Stimulated activated CD4-positive, alpha-beta T cell treated with anti-CD3 and anti-CD28 coated beads, Interleukin-4, amount 100 ng/mL, for 4 hours (primary cell): ENCODE measurements at regions not wholly inside any gene's neighbourhood (a gene's known extent, or its start where the extent isn't known, plus 50 kb on each side); places are given as distances from the start of the nearest gene placed in this dataset.

ENCODE experiments used
- DNase-seq, 2 experiments: peaks; one replicate each; pipeline ENCODE4 v3.0.0-alpha.2; 2020

DNA sequence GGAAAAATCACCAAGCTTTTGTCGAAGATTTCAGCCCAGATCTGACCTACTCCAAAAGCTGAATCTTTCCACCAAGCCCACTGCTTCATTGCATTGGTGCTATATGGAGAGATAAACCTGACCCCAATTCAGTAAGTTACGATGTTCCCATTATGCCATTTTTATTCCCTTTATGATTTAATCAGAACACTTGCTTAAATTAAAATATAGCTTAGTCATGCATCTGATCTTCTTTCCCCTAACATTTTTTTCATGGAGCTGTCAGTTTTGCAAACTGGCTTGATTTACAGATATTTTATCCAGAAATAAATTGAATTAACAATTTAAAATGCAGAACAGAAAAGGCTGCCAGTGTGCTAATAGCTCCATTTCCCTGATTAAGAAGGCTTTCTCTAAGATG is 503.5 kb upstream of the C1orf87 start:
- DNase-seq: no peak

DNA sequence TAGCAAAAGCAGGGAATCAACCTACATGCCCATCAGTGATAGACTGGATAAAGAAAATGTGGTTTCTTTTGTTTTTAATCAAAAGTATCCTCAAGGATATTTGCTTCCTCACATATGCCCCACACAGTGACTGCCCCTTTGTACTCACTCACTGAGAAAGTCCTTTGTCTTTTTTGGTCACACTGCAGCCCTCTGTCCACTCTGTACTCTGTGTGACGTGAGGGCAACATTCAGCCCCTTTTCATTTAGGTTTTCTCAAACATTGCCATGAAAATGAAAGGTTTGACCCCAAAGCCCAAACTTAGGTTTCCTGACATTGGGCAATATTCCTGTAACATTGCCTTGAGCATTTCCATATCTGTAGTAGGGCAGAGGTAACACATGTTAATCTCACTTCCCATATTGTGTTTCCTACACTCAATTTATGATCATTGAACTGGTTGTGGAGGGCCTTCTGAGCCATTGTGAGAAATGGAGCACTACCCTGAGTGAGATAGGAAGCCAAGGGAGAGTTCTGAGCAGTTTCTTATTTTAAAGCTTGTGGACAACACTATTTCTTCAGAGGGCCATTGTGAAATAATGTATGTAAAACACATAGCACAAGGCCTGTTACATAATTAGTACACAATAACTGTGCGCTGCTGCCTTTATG is 501.9 kb upstream of the C1orf87 start:
- DNase-seq: no peak

DNA sequence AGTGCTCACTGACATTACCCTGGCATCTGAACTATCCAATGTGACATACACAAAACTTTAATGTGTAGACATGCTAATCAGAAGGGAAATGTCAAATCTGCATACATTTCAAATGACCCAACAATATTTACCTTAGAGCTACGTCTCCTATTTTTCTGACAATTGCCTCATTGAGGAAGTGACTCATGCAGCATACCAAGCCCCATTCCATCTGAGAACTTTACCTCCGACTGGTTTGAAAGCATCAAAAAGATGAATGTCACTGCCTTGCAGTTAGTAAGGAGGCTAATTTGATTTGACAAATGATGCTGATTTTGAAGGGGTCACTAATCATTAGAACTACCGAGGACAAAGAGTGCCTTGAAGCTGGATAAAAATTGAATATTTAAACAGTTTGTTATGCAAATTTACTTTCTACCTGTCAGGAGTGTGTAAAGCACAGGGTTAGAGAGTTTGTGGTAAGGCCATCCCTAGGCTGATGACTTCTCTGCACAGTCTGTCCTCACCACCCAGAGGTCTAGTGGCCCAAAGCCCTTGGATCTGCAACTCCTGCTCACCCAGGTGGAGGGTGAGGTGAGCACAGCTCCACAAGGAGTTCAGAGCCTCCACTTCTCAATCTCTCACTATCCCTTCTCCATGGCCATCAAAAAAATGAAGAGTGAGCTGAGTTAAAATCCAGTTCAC is 500.3 kb upstream of the C1orf87 start:
- DNase-seq: no peak

DNA sequence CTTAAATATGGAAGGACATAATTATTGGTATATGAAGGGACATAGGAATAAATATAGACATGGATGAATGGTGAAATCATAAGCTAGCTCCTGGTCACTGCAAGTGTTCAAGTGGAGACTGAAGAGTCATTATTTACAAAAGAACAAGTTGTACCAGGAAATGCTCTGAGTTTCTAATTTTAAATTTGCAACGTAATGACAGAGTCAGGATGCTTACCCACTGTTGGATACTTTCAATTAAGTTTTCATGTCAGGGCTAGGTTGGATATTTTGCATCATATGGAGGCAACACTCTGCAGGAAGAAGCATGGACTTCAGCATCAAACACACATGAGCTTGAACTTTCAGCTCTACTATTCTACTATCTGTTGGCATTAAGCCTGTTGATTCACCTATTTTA is 499.6 kb upstream of the C1orf87 start:
- no peak for DNase-seq

DNA sequence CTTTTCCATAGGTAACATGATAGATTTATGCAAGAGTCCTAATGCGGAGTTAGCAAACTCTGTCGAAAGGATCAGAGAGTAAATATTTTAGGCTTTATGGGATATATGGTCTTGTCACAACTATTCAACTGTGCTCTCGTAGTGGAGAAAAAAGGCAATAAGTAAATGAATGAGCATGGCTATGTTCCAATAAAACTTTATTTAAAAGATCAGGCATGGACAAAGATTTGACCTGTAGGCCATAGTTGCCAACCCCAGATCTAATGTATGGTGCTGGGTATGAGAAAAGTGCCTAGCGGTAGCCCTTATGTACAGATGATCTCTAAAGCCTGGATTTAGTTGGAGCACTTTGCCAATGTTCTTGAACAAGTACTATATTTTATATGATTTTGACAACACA is 498.8 kb upstream of the C1orf87 start:
- DNase-seq: no peak

DNA sequence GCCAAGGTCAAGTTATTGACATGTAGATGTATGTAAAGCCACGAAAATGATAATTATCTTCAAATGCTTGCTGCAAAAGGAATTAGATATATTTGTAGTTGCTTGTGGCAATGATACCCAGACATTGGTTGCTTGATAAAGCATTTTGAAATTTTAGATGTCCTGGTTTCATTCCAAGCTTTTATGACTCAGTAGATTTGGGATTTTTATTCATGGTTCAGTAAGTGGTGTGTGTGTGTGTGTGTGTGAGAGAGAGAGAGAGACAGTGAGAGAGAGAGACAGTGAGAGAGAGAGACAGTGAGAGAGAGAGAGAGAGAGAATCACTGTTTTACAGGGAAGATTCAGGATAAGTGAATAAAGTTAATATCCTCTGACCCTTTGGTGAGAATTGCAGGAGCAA is 498.2 kb upstream of the C1orf87 start:
- no peak for DNase-seq

DNA sequence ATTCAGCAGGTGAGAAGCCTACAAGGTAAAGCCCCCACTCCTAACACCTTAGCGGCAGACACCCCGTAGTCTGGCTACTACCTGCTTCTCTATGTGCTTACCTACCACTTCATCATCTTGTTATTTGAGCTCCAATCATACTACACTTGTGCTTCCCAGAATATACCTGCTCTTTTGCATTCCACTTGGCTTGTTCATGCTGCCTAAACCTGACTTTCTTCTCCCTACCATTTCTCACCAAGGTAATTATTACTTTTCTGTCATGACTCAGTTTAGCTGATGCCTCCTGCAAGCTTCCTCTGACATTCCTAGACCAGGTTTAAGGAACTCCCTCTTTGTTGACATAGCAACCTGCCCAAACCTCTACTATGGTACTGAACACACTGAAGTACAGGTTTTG is 495.6 kb upstream of the C1orf87 start:
- no peak for DNase-seq

DNA sequence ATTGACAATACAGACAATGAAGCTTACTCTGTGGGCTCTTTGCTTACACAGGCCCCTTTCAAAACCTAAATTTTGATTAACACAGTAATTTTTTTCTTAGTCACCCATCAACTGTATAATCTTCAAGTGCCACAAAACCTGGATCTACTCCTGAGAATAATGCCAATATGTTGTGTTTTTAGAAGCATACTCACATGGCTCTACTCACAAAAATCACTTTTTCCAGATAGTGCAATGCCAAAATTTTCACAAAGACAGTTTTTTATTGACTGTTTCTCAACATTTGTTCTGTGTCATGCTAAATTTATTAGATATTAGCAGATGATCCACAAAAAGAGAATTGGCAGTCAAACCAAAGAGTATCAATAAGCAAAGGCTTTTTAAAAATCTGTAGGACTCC is 493.7 kb upstream of the C1orf87 start:
- DNase-seq: no peak

DNA sequence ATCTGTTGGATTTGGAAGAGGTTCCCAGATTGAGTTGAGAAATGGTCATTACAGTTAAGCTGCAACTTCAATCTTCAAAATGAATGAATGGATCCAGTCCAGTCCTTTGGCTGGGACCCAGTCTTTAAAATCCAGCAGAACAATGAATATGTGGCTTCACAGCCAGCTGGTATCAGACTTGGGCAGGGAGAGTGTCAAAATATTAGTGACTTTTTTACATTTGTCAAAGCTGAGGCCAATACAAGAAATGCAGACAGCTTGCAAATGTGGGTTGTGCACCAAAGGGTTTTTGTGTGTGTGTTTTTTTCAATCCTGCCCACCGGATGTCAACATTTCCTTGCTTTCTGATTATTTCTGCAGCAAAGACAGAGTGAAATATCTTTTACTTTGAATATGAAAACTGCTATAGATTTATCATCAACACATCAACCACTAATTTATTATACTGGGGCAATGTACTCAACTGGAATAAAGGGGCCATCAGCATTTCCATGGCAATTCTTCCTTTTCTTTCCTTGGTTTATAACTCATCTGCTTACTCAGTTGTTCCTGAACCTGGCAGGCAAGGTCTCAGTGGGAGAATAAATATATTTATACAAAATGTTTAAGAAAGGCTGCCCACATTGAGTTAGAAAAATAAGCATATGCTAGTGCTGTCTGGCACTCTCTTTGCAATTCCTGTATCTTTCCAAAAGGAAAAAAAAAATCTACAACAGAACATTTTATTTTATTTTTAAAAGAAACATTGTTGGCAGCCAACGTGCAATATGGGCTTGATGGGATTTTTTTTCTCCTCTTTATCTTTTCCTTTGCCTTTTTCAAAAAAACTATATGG is 491.6 kb upstream of the C1orf87 start:
- no peak for DNase-seq

DNA sequence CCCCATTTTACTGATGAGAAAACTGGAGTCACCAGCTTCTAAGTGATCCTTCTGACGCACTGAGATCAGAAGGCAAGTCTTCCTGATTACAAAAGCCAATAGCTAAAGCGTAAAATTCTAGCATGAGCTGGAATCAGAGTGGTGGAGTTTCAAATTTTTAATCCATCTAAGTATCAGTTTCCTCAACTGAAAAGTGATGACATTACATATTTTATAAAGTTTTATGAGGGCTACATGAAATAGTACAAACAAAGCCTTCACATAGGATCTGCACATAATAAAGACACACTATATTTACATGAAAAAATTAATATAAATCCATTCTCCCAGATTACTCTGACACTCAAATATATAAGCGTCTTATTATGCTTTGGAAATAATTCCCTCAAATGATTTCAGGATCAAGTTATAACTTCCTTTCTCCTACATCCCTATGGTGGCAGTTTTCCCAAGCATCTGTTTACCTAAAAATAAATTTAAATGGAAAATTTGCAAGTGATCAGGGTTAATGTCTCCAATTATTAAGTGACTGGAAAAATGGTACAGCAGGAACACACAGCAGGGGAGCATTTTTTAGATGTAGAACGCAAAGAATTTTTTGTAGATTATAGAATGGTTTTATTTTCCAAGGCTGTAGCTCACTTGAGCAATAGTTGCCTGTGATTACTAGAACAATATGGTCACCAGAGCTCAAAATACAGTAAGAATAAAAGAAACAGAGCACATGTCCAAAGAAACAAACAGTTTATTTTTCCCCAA is 490.4 kb upstream of the C1orf87 start:
- no peak for DNase-seq

DNA sequence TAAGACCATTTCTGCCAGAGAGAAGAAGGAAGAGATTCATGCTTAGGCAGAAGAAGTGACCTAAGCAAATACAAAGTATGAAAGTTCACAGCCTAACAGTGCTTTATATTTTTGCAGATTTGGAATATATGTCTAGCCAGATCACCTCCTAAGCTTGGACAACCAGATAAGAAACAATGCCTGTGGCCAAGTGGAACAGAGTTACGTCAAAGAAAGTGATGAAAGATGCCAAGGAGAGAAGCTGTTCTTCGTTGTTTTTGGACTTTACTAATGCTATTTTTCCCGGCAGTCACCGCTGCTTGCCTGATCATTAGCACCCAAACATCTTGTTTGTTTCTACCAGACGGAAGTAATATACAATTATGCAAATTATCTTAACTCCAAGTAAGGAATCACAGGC is 489.2 kb upstream of the C1orf87 start:
- no peak for DNase-seq

DNA sequence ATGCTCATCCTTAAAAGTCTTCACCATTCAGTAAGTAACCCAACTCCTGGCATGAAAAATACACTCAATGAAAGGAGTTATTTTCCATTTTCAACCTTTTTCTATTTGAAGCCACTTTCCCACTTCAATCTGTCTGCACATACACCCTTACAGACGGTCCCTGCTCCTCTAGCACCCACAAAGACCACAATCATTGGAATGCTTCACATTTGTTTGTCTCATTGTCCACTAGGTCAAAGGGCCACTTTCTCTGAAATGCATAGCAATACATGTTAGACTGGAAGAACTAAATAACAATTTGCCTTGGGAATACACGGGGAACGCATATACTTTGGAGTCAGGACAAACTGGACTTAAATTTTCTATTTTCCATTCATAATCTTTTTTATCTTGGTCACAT is 487.1 kb upstream of the C1orf87 start:
- DNase-seq: no peak

DNA sequence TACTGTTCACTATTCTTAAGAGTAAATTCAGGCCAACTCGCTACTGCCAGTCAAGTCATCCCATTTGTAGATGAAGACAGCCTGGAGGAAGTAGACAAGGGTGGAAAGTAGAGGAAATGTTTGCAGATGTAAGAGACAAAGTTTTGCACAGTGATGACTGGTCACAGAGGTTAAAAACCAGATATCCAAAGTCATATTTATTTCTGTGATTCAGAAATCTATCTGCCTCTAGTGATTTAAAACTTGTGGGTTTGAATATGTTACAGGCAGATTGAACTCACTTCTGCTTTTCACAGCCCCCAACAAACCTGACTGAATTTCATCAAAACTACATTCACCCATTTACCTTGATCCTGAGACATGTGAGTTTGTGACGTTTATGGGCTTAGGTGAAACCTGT is 484.7 kb upstream of the C1orf87 start:
- DNase-seq: no peak

DNA sequence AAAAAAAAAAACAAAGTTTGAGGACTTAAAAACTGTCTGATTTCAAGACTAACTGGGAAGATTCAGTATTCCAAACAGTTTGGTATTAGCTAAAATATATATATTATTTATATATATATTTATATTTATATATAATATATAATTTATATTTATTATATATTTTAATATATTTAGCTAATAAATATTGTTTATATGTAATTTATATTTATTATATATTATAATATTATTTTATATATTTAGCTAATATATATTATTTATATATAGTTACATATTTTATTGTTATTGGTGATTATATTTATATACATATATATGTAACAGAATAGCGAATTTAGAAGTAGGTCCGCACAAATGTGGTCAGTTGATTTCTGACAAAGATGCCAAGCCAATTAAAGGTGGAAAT is 480.2 kb upstream of the C1orf87 start:
- no peak for DNase-seq

DNA sequence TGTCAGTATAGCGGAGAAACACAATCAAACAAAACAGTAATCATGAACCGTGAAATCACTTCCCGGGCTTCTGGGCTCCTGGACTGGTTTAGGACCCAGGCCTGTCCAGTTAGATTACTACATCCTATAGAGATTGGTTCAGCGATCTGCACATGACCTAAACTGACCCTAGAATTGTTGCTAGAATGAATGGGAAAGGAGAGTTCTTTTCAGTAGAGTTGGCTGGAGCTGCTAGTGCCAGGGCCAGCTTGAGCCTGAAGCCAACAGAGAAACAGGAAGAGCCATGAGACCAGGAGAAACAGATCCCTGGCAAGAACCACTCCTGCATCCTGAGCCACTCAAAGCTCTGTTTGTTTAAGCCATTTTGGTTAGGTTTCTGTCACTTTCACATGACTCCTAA is 474.3 kb upstream of the C1orf87 start:
- no peak for DNase-seq

DNA sequence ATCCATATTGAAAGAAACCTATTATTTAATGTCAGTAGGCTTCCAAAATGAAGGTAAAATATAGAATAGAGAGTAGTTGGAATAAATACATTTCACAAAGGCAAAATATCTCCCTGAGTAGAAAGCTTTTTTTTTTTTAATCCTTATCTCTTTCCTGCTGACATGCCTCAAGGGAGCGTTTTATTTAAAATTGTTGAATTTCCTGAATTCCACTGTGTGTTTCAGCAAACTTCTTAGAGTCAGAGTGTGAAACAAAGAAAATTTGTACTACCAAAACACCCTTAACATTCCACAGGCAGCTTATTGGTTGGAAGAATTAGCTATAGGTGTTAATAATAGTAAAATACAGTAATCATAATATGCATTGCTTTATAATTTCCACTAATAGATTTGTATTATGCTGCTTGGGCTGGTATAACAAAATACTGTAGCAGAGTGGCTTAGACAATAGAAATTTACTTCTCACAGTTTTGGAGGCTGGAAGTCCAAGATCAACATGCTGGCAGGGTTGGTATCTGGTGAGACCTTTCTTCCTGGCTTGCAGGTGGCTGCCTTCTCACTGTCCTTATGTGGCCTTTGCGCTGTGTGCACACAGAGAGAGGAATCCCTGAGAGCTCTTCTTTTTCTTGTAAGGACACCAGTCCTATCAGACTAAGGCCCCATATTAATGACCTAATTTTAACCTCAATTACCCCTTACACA is 468.4 kb upstream of the C1orf87 start:
- DNase-seq: no peak

DNA sequence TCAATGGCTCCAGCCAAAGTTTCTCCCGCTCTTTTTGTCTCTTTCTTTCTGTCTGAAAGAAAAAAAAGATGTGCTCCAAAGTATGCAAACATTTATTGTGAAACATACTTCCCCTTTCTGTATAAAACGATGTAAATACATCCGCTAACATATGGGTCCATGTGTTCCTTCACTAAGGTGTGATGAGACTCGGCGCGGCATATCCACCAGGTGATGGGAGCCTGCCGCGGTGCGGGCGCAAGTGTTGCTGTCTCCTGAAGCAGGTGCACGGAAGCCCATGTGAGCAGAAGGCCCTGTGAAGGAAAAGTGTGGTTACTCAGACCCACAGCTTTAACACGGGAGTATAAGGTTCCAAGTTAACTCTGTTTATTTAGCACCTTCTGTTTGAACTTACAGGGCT is 466.6 kb upstream of the C1orf87 start:
- no peak for DNase-seq

DNA sequence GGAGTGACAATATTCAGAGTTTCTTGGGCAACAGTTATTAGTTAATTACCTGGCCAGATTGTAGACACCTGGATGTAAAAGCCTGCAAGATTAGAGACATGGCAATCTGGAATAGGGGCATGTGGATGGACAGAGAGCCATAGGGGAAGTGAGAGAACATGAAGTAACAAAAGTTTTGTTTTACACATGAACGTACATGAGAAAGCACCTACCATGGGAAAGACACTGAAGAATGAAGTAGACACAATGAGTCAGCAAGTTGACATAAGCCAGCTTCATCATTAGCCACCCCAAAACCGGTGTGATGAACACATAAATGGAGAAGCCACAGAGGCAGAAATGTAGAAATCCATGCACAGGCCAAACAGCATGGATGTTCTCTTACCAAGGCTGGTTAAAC is 462.1 kb upstream of the C1orf87 start:
- DNase-seq: no peak

DNA sequence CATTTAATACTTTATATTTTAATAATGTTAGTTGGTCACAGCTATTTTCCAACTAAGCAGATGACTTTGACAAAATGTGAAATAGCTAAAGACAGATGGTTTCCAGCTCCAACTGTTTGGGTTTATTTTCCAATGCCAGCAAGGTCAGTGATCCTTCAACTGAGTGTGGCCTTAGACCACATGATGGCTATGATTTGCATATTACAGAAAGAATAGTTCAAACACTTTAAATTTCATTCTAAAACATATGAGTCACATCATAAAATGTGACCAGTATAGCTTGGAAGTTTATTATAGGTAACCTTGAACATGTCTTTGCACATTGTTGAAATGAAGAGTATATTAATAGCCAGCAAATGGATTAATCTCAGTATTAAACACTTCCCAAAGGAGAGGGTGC is 454.0 kb upstream of the C1orf87 start:
- no peak for DNase-seq

DNA sequence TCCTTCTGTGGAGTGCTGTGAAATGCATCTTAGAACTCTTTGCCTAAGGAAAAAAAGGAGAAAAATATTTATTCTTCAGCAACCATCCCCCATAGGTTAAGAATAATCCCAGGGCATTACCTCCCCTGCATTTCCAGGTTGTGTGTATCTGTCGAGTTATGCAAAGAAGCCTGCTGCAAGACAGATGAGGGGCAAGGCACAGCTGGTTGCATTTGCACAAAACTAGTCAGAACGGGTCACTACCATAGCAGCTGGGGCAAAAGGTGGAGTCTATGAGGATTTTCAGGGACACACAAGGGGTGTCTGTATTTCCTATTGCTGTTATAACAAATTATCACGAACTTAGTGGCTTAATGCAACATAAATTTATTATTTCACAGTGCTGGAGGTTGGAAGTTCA is 443.4 kb upstream of the C1orf87 start:
- DNase-seq: no peak

DNA sequence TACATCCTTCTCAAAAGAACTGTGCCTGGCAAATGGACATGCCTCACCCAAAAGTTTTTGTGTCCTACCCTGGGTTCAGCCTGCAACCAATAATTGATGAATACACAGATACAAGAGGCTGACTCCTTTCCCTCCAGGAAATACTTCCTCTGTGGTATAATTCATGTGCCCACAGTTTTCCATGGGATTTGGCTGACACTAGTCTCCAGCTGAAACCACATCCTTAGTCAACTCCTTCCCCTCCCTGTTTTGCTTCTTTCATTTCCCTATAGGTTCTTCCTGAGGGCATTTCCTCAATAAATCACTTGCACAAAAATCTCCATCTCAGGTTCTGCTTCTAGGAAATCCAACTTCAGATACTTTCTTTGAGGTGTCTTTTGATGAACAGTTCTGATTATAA is 436.6 kb upstream of the C1orf87 start:
- DNase-seq: no peak

DNA sequence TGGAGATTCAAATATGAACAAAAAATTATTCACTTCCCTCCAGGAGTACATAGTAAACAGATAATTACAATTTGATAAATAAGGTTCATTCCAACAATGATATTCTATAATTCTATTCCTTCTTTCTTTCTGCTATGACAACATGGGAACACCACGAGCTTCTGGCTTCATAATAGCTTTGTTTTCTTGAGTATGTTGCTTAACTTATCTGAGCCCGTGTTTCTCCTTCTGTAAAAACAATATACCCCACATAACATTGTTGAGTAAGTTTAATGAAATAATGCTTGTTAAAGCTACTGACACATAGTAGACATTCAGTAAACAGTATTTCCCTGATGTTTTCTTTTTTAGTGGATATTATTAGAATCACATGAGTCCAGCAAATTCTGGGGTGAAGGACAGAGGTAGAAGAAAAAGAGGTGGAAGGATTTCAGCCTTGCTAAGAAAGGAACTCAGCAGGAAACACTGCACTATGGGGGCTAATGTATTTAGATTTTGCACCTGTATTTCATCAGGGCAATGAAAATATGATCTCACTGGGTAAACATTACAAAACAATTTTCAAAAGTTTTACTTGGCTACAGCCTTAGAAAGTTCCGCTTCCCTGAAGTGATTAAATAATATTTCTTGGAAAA is 430.8 kb upstream of the C1orf87 start:
- no peak for DNase-seq
